ENCODE measurements at regions not wholly inside any gene's neighbourhood (a gene's known extent, or its start where the extent isn't known, plus 50 kb on each side); places are given as distances from the start of the nearest gene placed in this dataset.
"Not testable (repeated sequence)": the region's sequence is repeated elsewhere in the genome, so short reads cannot be mapped to it uniquely, and the experiment has no call there.

DNA sequence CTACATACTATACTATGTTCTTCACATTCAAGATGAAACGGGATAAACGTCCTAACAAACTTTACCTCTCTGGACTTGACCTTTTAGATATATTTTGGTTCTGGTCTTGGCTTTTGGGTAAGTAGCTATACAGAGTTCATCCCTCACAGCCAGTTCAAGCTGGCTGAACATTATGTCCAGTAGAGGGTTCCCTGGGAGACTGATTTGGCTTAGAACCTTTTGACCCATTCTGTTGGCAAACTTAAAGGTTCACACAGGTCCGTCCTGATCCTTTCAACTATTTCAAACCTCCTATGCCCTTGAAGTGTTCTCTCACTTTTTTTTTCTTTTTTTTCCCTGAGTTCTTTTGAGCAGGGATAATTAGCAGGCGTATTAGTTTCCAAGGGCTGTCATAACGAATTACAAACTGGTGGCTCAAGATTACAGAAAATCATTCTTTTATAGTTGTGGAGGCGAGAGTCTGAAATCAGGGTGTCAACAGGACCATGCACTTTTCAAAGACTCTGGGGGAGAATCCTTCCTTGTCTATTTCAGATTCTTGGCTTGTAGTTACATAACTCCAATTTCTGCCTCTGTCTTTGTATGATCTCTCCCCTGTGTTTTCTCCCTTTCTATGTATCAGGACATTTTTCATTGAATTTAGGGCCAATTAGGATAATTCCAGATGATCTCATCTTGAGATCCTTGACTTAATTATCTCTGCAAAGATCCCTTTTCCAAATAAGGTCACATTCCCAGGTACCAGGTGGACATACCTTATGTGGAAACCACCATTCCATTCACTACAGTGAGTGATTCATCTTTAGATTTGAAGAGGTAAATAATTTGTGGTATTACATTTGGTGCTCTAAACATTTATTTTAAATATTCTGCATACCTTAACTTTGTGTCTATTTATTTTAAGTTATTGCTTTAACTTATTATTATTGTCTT, 257.4 kb upstream of the USP25 start:
- no peak for DNase-seq (ENCODE audit: low read depth)

- DNase-seq (ENCODE audit: low read depth): not testable (repeated sequence)
Measured at GRCh38 chr21:15477773-15478172, 252.0 kb upstream of the USP25 start.

- no peak for DNase-seq (ENCODE audit: low read depth)
Measured at GRCh38 chr21:15480160-15480559, 249.6 kb upstream of the USP25 start.

DNA sequence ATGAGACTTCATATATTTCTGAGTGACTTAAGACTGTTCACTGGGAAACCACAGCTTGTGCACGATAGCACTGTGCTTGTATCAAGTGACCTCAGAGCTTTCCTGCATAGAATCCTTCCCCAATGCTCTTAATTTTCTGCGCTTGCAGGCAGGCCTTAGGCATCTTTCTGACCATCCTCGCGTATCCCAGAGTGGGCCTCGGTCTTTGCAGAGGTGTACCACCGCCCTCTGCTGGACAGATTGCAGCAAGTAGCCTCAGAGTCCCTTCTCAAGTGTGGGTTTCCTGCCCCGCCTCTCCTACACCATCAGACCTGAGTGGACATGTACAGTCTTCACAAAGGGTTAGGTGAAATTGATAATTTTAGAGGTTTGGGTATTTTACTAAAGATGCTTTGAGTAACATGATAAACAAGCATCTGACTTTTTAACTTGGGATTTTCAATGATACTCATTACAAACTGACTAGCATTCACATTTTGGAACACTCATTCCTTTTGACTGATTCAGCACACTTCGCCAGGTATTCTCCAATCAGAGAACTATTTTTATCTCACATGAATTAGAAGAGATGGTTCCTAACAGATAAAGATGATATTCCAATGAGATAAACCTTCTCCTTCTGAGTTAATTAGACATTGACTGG, 246.5 kb upstream of the USP25 start:
- DNase-seq (ENCODE audit: low read depth): peak; percentile 83

DNA sequence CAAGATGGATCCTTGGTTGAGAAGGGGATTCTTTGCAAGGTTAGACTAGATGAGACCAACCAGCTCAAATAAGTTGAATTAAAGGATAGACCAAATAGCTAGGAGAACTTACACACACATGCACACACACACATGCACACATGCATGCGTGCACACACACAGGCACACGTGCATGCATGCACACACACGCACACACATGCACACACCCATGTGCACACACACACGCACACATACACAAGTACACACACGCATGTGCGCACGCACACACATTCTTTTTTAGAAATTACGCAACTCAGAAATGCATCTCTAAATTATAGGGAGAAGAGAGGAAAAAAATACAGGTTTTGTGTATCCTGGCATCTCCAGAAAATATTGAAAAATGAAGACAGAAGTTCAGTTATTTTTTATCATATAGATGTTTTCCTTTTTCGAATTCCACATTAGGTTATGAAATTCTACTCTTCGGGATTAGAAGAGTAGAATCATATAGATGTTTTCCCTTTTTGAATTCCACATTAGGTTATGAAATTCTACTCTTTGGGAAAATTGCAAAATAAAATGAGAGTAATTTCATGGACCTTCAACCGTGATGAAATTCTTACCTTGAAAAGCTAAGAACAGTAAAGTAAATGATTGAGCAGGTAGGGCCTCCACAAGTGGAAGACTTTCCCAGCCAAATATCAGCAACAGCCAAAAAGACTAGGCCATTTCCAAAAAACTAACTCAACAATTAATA, 243.2 kb upstream of the USP25 start:
- DNase-seq (ENCODE audit: low read depth): no peak

DNA sequence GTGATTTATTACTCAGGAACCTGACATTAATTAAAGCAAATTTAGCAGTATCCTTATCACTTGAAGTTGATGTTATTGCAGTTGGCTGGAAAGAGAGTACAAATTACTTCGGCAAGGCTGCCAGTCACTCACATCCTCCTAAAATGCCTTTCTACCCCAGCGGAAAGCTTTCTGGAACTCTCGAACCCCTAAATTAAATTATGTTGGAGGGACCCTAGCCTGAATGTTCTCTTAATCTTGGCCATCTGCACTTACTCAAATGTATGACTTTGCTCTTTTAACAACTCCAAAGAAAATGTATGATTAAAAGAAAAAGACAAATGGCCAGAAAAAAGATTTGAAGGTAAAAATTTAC, 242.6 kb upstream of the USP25 start:
- DNase-seq (ENCODE audit: low read depth): no peak

DNA sequence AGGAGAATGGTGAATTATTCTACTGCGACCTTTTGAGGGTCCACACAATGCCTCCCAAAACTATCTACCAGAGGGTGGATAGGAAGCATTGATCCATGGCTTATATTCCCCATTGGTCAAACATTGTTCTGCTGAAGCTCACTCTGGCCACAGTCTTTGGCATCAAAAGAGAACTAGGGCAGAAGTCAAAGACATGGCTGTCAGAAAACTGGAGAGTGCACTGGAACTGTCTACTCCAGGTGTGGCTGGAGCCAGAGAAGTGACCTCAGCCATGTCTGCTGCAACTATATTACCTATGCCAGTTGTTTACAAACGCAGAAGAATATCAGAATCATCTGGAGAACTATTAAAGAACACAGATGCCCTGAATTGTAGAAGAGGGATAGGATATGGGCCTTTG, 238.7 kb upstream of the USP25 start:
- no peak for DNase-seq (ENCODE audit: low read depth)

GRCh38 chr21:15493646-15494045, 236.1 kb upstream of the USP25 start:
- no peak for DNase-seq (ENCODE audit: low read depth)

- DNase-seq (ENCODE audit: low read depth): no peak
Measured at GRCh38 chr21:15494481-15494880, 235.3 kb upstream of the USP25 start.

DNA sequence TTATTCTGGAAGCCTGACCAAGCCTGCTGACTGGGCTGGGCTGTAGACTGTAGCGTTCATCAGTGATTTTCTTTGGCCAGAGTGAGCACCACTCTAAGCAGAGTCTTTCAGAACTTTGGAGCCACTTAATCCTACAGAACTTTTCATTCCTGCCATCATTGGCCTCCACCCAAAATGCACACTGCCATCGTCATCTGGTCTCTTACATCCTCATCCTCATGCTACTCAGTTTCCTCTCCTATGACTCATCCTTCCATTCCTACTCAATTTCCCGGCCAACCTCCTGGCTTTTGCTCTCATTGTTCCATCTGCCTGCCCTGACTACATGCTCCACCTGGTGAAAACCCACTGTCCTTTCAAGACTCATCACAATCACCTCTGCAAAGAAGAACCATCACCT, 233.8 kb upstream of the USP25 start:
- peak; percentile 11 for DNase-seq (ENCODE audit: low read depth)

DNA sequence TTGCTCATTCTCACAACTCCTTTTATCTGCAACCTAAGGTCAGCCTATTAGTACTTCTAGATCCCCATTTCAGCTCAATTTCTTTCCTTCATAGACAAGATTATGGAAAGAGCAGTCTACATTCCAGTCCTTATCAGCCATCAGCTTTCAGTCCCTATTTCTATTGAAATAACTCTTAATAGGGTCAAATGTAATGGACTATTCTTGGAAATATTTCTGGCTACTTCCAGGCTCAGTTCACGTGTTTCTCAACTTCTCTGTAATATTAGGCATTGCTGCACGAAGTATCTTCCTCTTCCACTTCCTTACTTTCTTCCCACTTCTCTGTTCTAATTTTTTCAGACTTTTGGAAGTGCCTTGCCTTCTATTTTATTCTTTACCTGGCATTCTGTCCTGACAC, 232.9 kb upstream of the USP25 start:
- no peak for DNase-seq (ENCODE audit: low read depth)

GRCh38 chr21:15498455-15498854, 231.3 kb upstream of the USP25 start:
- DNase-seq (ENCODE audit: low read depth): peak; percentile 46

DNA sequence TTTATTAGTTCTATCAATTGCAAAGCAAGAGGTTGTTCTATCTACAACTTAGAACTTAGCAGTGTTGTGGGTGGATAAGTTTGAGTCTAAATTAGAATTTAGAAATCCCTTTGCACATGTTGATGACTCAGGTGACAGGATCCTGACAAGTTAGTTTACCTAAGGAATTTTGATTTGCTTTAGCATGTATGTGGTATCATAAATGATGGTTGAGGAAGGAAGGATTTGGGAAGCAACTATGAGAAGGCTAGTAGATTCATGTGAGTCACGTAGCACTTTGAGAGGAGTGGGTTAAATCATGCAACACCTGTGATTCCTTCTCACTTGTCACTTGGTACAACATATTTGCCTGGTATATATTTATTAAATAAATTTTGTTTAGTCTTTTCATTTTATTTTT, 223.7 kb upstream of the USP25 start:
- DNase-seq (ENCODE audit: low read depth): no peak

DNA sequence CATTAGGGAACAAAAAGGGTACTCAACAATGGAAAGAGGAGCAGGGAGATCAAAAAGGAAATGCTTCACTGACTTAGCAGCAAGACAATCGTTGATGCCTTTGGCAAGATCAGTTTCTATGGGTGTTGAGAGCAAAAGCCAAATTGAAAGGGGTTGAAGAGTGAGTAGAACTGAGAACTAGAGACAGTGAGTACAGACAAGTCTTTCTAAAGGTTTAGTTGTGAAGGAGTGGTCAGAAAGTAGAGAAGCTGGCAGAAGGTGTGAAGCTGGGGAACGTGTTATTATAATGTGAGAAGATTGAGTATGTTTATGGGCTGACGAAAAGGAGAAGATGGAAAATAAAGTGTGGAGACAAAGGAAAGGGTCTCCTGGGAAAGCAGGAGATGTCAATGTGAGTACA, 221.2 kb upstream of the USP25 start:
- DNase-seq (ENCODE audit: low read depth): no peak

DNA sequence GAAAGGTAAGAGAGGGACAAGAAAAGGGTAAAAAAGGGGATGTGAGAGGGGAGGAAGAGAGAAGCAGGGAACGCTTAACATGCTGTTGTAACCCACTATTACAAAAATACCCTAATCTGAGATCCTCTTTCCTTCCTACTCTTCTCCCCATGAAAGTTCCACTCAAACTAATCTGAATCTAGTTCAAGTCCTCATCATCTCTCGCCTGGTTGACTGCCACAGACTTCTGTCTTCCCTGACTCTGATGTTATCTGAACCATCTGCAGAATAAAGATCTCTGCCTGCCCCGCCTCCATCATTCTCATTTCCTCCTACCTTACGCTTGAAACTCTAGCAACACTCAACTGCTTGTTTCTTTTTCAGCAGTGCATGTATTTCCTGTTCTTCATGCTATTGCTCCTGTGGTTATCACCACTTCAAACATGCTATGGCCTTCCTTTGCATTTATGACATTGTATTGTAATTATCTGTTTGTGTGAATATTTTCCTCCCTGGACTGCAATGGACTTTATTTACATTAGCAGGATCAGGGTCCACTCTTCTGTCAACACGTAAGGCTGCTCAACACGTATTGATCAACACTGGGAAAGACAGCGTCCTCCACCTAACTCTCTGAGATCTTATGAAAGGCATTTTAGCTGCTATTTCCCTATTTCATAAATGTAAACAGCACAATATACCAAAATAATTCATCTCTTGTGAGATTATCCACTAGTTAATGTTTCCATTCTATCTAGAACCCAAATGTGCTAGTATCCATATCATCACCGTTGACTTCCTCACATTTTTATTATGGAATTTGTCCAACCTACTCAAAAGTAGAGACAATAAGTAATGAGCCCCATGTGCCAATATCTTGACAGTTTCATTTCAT, 215.5 kb upstream of the USP25 start:
- peak; percentile 4 for DNase-seq (ENCODE audit: low read depth)

GRCh38 chr21:15515908-15516307, 213.9 kb upstream of the USP25 start:
- no peak for DNase-seq (ENCODE audit: low read depth)

DNA sequence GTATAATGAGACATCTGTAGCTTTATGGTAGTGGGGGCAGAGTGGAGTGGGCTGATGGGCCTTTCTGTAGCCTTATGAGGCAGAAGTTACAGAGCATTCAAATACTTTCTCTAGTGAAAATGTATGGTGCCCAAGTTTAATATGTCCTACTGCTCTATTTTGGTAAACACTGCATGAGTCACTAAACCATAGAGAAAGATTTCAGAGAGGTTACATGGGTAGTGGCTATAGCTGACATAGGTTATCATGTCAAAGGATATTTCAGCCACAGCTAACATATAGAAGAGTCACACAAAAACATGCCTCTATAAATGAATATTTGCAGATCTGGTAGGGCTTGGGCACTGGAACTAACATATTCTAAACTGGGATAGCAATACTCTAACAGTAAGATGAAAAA, 212.4 kb upstream of the USP25 start:
- no peak for DNase-seq (ENCODE audit: low read depth)

DNA sequence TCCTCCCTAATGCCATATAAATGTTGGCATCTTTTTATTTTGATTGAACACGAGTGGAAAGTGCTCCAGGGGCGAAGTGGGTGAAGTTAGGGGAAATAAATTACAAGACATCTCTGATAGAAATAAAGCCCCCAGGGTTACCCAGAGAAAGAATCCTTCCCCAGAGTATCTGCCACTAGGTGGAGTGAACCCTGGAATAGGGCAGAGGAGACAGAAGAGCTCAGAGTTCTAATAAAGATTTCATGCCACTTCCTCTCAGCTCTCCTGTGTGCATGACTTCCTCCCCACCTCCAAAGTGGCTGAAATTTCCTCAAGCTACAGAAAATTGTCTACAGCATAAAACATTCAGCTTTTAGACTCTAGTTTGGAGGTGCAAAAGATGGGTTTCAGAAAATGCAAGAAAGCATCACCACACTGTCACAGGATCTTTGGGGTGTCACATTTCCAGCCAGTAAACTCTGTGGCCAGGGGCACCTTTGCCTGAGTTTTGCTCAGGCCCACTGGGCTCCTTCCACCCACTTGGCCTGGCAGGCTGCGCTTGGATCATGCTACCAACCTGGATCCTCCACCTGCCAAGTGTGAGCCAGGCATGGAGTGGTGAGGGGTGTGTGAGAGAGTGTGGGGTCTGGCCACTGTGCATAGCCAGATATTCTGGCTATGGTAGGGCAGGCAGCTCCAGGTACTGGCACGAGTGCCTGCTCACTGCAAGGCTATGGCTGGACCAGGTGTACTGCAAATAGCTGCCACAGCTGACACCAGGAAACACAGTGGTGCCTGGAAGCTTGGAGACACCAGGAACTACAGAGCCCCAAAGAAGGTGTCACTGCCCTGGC, 208.8 kb upstream of the USP25 start:
- DNase-seq (ENCODE audit: low read depth): no peak

DNA sequence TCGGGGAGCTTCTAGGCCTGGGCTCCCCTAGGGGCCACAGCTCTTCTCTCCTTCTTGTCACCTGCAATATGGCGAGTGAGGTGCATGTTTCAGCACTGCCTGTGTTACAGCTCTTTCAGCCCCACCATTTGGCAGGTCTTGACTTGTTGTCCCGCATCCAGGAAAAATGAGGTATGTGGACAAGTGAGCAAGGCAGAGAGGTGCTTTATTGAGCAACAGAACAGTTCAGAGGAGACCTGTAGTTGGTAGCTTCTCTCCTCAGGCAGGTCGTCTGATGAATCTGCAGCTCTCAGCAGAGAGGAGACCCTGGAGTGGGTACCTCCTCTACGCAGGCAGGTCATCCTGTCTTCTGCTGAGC, 208.2 kb upstream of the USP25 start:
- no peak for DNase-seq (ENCODE audit: low read depth)

- no peak for DNase-seq (ENCODE audit: low read depth)
Measured at GRCh38 chr21:15522148-15522547, 207.6 kb upstream of the USP25 start.

- DNase-seq (ENCODE audit: low read depth): no peak
Measured at GRCh38 chr21:15524855-15525254, 204.9 kb upstream of the USP25 start.
